GM18858 (cell line): ENCODE measurements at regions not wholly inside any gene's neighbourhood (a gene's known extent, or its start where the extent isn't known, plus 50 kb on each side); places are given as distances from the start of the nearest gene placed in this dataset.

Experiments
- ATAC-seq: cut with Tn5 transposase; IDR thresholded peaks from one replicate; pipeline ENCODE4 v1.9.1; 2021; ENCODE audit not compliant: unreplicated experiment

DNA sequence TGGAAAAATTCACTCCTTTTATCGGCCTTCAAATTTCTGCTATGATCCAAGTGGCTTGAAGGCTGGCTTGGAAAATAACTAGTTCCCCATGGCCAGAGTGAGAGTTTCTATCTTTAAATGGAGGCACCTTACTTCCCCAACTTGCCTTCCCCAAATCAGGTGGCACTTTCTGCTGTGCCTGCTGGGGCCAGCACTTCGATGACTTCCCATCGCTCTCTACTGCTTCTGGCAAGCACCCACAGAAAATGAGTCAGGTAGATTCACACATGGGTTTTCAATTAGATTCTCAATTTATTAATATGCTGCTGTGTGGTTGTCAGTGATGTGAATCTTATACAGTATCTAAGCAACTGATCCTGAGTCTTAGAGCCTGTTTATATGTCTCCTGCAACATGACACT lies 398.8 kb upstream of the RAG2 start:
- ATAC-seq: no peak

DNA sequence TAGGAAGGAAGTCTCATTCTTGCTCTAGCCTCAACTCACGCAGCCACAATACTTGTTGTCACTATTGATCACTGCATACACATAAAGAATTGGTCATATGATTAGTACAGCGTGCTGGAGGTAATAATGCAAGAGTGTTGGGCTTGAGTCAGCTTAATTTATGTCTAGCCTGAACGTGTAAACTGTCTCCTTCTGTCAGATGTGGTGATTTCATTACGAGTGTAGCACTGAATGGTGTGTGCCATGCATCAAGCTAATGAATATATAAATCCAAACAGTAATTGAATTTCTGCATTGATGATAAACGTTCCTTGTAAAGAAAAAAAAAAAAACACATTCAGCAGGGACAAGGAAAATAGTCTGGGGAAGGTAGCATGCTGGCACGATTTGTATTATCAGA lies 396.2 kb upstream of the RAG2 start:
- no peak for ATAC-seq

DNA sequence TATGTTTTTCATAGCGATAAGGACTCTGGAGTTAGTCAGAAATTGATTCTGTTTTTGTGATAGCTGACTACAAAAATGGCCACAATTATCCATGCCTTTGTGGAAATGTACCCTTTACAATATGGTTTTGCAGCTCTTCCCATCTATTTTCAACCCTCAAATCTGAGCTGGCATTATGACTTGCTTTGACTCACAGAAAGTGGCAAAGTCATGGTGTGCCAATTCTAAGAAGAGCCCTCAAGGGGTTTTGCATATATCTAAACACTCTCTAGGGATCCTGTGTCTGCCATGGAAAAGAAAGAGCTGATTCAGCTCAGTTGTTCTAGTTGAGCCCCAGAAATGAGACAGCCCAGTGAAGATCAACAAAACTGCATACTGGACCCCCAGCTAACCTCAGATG lies 390.5 kb upstream of the RAG2 start:
- no peak for ATAC-seq

DNA sequence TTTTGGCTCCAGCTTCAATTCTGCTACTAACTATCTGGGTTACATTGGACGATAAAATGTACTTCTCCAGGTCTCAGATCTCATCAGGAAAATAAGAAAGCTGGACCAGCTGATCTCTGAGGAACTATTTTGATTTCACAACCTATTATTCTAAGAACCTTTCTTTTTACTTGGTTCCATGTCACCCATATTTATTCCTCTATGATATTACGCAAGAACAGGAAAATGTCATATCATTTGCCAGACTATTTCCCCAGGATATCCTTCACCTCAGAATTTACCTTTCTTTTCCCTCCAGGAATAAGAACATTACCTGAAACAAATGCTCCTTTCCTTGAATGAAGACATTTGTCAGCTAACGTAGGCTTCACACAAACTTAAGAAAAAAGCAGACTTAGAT lies 387.5 kb upstream of the RAG2 start:
- ATAC-seq: no peak

GRCh38 chr11:36976741-36977140 lies 378.7 kb upstream of the RAG2 start:
- ATAC-seq: no peak

DNA sequence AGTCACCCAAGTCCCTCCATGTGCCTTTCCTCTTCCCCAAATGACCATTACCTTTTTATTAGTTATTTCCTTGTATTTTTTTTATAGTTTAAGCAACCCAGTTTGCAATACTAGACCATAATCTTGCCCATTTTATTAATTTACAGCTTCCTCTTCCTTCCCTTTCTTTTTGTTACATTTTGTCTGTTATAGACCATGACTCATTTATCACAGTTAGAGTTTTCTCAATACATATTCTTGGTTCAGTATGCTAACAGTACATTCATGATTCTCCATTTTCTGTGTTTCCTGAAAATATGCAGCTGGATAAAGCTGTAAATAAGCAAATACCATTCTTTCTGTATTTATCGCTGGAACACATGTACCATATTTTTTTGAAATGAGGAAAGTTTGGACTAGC lies 376.7 kb upstream of the RAG2 start:
- no peak for ATAC-seq

DNA sequence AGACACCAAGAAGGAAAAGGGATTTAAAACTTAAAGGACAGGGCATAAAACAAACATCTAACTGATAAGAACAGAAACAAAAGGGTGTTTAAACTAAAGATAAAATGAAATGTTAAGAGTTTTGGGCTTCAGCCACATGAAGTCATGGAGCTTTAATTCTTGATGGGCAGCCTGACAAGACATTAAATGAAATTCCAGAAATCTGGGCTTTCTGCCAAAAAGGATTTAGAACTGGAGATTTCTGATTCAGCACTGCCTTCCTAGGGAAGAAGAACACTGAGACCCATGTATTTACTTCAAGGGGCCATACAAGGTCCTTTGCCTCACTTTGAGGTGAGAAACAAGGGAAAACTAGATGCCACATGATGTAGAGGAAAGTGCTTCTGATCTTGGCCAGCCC lies 355.9 kb upstream of the RAG2 start:
- no peak for ATAC-seq

GRCh38 chr11:36948460-36949127 lies 350.6 kb upstream of the RAG2 start:
- ATAC-seq: no peak

DNA sequence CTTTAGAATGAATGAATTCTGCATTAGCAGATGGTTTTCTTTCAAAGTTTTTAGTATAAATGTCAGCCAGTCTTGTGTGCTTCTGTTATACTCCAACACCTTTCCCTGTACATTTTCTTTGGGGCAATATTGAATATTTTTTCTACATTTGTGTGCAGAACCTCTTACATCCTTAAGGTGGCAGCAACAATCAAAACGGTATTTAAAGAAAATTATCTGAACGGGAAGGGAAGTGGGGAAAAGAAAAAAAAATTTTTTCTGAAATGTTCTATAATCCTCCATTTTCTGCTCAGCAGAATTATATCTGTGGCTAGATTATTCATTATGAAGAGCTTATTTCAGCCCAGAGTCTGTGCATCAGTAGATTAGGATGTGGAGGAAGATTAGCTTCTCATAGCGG lies 347.3 kb upstream of the RAG2 start:
- ATAC-seq: no peak

GRCh38 chr11:36933481-36933880 lies 335.4 kb upstream of the RAG2 start:
- no peak for ATAC-seq

DNA sequence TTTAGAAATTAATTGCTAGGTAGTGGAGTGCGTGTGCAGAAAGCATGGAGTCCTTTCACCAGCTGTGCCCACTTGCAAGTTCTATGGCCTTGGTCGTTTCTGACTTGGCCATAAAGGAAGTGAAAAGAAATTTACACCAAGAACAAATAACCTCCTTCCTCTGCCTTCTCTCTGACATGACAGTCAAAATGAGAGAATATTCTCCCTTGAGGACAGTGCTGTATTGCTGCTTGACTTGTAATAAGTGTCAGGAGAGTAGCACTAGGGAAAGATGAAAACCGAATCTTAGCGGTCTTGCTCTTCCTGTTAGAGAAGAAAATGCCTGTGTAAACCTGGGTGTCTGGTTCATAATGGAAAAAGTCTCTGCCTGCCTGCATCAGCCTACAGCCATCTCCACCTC lies 333.1 kb upstream of the RAG2 start:
- ATAC-seq: no peak

GRCh38 chr11:36930256-36930655 lies 332.2 kb upstream of the RAG2 start:
- no peak for ATAC-seq

DNA sequence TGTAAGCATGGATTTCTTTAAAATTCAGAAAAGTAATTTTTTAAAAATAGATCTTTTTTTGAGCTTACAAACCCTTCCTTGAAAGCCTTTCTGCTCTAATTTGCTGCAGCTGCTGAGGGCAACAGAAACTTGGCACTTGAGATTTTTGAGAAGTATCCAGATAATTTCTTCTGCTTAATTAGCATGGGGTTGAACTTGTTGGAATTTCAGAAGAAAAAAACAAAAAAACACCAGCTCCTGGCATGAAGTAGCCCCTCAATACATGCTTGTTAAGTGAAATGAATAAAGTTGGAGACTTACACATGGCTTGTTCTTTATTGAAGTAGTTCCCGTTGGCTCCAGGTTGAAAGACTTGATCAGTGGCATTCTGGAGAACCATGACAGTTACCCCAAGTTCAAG lies 331.4 kb upstream of the RAG2 start:
- no peak for ATAC-seq

DNA sequence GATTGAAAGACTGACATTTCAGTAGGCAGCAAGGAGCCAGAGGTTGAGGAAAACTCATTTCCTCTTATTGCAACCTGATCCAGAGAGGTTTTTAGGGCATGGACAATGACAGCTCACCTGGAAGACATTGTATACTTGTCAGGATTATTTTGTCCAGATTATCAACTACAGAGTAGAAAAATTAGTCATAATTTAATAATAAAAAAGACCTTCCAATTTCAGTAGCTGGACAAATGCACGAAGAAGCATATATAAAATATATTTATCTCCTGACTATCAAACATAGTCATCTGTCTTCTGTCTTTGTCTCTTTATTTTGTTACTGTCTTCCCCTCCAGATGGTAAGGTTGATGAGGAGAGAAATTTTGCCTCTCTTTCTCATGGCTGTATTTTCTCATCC lies 330.6 kb upstream of the RAG2 start:
- ATAC-seq: no peak

DNA sequence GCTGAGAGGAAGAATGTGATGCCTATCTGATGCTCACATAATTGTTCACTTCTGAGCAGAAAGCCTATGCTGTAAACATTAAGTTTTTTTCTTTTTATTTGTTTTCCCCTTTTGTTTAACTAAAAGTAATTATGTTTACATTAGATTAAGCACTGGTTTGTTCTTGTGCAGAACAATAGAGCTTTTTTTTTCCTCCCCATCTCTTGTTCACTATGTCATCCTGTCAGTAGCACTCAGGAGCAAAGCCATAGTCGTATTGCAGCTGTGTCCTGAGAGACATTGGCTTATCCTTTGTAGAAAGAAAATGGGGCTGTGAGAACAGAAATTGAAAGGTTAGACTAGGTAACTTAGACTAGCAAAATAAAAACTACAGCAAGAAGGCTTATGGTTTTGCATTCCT lies 301.8 kb upstream of the RAG2 start:
- ATAC-seq: no peak

DNA sequence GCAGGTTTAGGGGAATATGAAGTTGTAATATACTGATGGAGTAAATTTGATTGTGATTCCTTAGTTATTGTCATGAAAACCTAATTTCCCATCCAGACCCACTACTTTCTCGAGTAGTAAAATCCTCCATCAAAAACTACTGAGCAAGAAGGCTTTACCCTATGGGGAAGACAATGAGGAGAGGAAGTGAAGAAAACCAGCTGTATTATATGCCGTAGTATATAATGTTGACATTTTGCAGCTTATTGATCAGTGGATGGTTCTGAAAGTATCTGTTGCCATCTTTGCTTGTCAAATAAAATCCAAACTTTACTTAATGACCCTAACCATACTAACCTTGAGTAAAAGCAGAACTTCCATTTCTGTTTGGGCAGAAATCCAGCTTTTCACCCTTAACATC lies 292.8 kb upstream of the RAG2 start:
- no peak for ATAC-seq

DNA sequence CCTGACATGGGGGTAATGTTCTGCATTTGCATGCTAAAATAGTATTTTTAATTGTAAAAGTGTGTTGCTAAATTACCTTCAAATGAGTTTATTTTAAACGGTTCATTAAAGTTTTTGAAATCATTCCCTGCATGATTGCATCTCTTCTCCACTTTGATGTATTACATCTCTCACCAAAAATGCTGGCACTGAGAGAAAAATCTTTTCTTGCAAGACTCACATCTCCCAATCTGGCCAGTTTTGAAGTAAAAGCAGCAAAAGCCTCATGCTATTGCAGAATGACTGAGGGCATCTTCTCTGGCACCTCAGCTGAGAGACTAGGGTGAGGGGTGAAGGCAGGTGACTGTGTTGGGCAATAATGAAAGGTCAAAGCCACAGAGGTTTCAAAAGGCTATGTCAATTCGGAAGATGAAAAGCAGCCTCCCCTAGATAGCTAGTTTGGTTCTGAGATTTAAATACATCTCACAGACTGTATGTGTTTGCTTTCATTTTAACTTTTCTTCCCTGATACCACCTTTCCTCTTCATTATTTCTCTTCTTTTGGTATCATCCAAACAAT lies 292.2 kb upstream of the RAG2 start:
- no peak for ATAC-seq

- no peak for ATAC-seq
Measured at GRCh38 chr11:36885154-36885553, 287.1 kb upstream of the RAG2 start.

- ATAC-seq: no peak
Measured at GRCh38 chr11:36878737-36879136, 280.7 kb upstream of the RAG2 start.

DNA sequence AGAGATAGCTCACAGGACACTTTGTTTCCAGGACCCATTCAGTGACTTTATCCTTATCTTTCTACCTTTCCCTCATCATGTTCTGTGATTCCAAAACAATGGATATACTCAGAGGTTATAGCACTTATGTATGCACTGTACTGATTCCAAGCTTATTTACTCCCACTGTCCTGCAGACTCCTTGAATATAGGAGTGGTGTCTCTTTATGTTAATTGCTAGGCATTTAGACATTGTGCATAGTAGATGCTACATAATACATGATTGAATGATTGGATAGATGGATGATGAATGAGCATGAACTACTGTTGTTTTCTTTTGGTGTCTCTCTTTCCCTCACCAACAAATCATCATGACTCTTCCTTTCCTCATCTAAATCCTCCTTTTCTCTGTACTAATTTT lies 279.1 kb upstream of the RAG2 start:
- no peak for ATAC-seq

GRCh38 chr11:36876266-36876665 lies 278.2 kb upstream of the RAG2 start:
- no peak for ATAC-seq

DNA sequence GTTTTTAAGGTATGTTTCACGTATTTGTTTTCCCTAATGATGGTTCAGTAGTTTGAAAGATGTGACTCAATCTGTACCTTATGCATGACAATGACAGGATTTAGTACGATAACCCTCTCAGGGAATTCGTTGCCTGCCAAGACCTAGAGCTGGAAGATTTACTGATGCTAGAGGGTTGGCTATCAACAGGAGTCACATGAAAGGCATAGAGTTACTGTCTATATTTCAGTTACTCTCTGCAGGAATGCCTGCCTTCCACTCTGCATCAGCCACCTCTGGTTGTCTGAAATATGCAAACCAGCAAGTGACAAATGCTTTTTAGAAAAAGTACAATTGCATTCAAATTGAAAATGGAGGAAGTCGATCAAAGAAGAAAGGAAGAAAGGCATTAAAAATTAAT lies 276.3 kb upstream of the RAG2 start:
- ATAC-seq: no peak

DNA sequence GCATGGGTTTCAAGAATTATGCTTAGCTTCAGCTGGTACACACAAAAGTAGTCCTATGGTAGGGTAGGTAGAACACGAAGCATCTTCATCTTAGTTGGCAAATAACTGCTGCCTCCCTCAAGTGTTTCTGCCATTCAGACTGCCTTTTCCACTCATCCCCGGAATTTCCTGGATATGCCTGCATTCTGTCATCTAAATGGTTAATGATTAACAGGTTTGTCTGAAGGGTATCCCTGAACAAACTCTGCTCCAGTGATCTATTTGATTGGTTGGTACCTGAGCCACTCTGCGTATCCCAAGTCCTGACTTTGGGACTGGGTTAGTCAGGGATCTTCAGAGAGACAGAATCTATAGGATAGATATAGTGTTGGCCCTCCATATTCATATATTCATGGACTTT lies 272.3 kb upstream of the RAG2 start:
- no peak for ATAC-seq
